Stimulated activated memory B cell treated with anti-CD40 and anti-IgM and Interleukin-4, amounts not matched to agents 10 μg/mL and 1 μg/mL and 100 μg/mL, for 72 hours (primary cell): ENCODE measurements at regions not wholly inside any gene's neighbourhood (a gene's known extent, or its start where the extent isn't known, plus 50 kb on each side); places are given as distances from the start of the nearest gene placed in this dataset.

Source experiments
- ATAC-seq: fragments of 150-1000 bp; cut with Tn5 transposase; 2 replicates; pipeline ENCODE4 v1.10.0; 2021
- H3K27ac Mint-ChIP-seq: one replicate; pipeline ENCODE4 v1.8.0; 2022; ENCODE audit warnings: mild to moderate bottlenecking, mixed read lengths
- H3K27me3 Mint-ChIP-seq: one replicate; pipeline ENCODE4 v1.8.0; 2022; ENCODE audit warnings: mixed read lengths
- H3K36me3 Mint-ChIP-seq: one replicate; pipeline ENCODE4 v1.8.0; 2022; ENCODE audit warnings: mixed read lengths
- H3K4me1 Mint-ChIP-seq: one replicate; pipeline ENCODE4 v1.8.0; 2022; ENCODE audit warnings: mixed read lengths
- H3K4me3 Mint-ChIP-seq: one replicate; pipeline ENCODE4 v1.8.0; 2022; ENCODE audit warnings: mild to moderate bottlenecking, moderate library complexity, mixed read lengths
- H3K9me3 Mint-ChIP-seq: one replicate; pipeline ENCODE4 v1.8.0; 2022; ENCODE audit warnings: mixed read lengths

DNA sequence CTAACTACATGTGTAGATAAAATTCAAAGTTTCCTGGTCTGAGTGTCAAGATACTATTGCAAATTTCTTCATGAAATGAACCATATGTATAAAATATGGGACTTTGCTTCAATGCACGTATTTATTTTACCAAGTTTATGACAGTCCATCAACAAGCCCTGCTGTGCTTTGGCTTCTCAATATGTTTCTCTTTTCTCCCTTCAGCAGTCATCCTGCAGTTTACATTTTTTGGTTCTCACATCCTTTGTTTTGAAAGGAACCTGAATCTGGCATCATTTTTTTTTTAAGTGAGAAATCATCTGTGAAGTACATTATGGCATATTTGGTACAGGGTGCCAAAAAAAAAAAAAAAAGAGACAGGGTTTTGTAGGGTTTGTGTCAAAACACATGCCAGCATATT, 65.1 kb downstream of the YIPF5 start:
- no peaks in the 10 kb centered on the region for H3K36me3 Mint-ChIP-seq
- ATAC-seq: no peak
- H3K4me3 Mint-ChIP-seq: no peak overlapping the region
- no peaks in the 10 kb centered on the region for H3K4me1 Mint-ChIP-seq
- H3K27me3 Mint-ChIP-seq: no peaks in the 10 kb centered on the region
- no peaks in the 10 kb centered on the region for H3K9me3 Mint-ChIP-seq
- H3K27ac Mint-ChIP-seq: no peak overlapping the region

DNA sequence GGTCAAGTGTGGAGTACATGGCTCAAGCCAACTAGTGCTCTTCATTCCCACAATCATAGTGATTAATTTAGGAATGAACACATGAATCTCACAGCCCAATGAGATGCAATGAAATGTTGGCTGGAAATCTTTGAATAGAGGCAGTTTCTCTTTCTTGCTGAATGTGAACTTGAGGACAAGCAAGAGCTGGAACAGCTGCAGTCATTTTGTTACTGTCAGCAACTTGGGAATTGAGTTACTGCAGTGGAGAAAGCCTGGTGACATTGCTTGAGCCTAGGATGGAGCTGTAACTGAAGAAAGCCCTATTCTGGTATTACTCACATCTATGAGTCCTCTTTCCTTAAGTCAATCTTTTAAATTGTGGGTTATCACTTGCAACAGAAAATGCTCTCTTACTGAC, 62.3 kb downstream of the YIPF5 start:
- Mint-ChIP-seq H3K27me3 (peaks cover 22% of the 10 kb centered on the region), H3K27ac (no peak overlapping the region), H3K9me3 (no peaks in the 10 kb centered on the region), H3K4me3 (no peak overlapping the region), H3K4me1 (no peaks in the 10 kb centered on the region), H3K36me3 (no peaks in the 10 kb centered on the region)
- no peak for ATAC-seq
